ENCODE measurements at regions not wholly inside any gene's neighbourhood (a gene's known extent, or its start where the extent isn't known, plus 50 kb on each side); places are given as distances from the start of the nearest gene placed in this dataset.

GRCh38 chr10:128576336-128576735, 450.1 kb upstream of the MKI67 start:
- TF ChIP-seq CTCF (IDR thresholded peaks at IDR 0.05; ENCODE audit: low read depth, low read length) = no peak
- no peak for TF ChIP-seq EZH2phosphoT487 (IDR thresholded peaks at IDR 0.05; ENCODE audit: low read depth)

Measured in OCI-LY3 (cell line).